Psoas muscle (tissue), 7 donors: ENCODE measurements at regions not wholly inside any gene's neighbourhood (a gene's known extent, or its start where the extent isn't known, plus 50 kb on each side); places are given as distances from the start of the nearest gene placed in this dataset.
"Not testable (repeated sequence)": the region's sequence is repeated elsewhere in the genome, so short reads cannot be mapped to it uniquely, and the experiment has no call there.

Experiments used
- ATAC-seq, 4 donors: fragments of 200-7000 bp; cut with Tn5 transposase; one replicate each; pipeline ENCODE4 v1.9.1; 2020; ENCODE audit warnings: moderate library complexity in 3 of 4, mild to moderate bottlenecking in 2 of 4
- DNase-seq, 2 donors: peaks; one replicate each; pipeline ENCODE4 v3.0.0-alpha.2; 2020
- H3K27ac ChIP-seq: fragments of 200-600 bp; one replicate; pipeline ENCODE4 v1.8.0; 2022
- H3K27me3 ChIP-seq, 3 donors: fragments of 200-600 bp in 1 of 3; one replicate each; pipeline versions ENCODE4 v1.6.1 to v1.8.0; 2013 to 2022; ENCODE audit warnings: low read length in 2 of 3, mild to moderate bottlenecking in 2 of 3, moderate library complexity in 1 of 3; ENCODE audit not compliant: insufficient read depth in 3 of 3
- H3K36me3 ChIP-seq, 2 donors: fragments of 200-600 bp in 1 of 2; one replicate each; pipeline versions ENCODE4 v1.6.1 to v1.8.0; 2013 to 2022; ENCODE audit warnings: low read depth in 1 of 2, mild to moderate bottlenecking in 1 of 2, moderate library complexity in 1 of 2; ENCODE audit not compliant: insufficient read depth in 1 of 2
- H3K4me1 ChIP-seq: fragments of 200-600 bp; one replicate; pipeline ENCODE4 v1.8.0; 2022
- H3K4me3 ChIP-seq: fragments of 200-600 bp; one replicate; pipeline ENCODE4 v1.8.0; 2022; ENCODE audit warnings: mild to moderate bottlenecking
- H3K9me3 ChIP-seq: fragments of 200-600 bp; one replicate; pipeline ENCODE4 v1.8.0; 2022
- WGBS, 3 donors: extraction: QIAGEN DNeasy Blood & Tissue Kit; methylation state at CpG; one replicate each; pipeline versions ENCODE4 v1.1.6 to v1.1.7; 2013; 5-methylcytosine and 5-hydroxymethylcytosine counted together
- intact Hi-C, 2 donors: fragments of 100-400 bp; cut with DNase I; formaldehyde crosslinking; loops; one replicate each; pipeline versions ENCODE4 v1.11.0 to v1.14.2; 2022
- TF ChIP-seq, protein P1 (sequence below): fragments of 200-600 bp; IDR thresholded peaks from one replicate; pipeline ENCODE4 v1.8.0; 2022; ENCODE audit warnings: antibody characterized with exemption
- donor health status: healthy with polysubstance abuse.
- donor health status: DM: no; HTN: no; CAD: no; lungs with moderate emphysema.
- donor health status: Bipolar disorder and iron deficiency.
- donor health status: healthy.
- donor health status: DM: yes; HTN: yes; CAD: no.
- donor health status: DM: no; HTN: no; CAD: no.
- donor health status: DM: yes; HTN: yes; CAD: no.

DNA sequence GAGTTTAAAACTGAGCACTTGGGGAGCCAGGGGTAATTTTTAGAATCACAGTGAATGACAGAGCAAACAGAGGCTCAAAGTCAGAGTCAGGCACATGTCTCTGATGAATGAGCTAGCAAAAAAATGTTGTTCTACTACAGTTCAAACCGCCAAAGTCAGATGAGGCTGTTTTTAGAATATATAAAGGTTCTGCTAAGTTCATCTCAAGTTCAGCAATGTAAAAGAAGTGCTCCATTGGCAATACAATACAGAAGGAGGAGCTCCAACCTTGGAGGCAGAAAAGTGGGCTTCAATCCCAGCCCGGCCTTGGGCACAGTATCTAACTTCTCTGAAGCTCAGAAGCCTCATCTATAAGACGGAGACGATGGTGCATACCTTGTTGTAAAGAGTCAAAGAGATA, 70.1 kb upstream of the IPO5 start:
- H3K9me3 ChIP-seq: no peaks in the 10 kb centered on the region
- TF ChIP-seq, protein P1, sequence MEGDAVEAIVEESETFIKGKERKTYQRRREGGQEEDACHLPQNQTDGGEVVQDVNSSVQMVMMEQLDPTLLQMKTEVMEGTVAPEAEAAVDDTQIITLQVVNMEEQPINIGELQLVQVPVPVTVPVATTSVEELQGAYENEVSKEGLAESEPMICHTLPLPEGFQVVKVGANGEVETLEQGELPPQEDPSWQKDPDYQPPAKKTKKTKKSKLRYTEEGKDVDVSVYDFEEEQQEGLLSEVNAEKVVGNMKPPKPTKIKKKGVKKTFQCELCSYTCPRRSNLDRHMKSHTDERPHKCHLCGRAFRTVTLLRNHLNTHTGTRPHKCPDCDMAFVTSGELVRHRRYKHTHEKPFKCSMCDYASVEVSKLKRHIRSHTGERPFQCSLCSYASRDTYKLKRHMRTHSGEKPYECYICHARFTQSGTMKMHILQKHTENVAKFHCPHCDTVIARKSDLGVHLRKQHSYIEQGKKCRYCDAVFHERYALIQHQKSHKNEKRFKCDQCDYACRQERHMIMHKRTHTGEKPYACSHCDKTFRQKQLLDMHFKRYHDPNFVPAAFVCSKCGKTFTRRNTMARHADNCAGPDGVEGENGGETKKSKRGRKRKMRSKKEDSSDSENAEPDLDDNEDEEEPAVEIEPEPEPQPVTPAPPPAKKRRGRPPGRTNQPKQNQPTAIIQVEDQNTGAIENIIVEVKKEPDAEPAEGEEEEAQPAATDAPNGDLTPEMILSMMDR: no peak
- no peaks in the 10 kb centered on the region for H3K36me3 ChIP-seq
- intact Hi-C loops: no loop called here
- ATAC-seq: no peak
- H3K27me3 ChIP-seq: no peaks in the 10 kb centered on the region
- no peak overlapping the region for H3K27ac ChIP-seq
- no peak overlapping the region for H3K4me3 ChIP-seq
- no peaks in the 10 kb centered on the region for H3K4me1 ChIP-seq
- WGBS, 3 donors: 63 to 67% (median 64%) methylated on average over 4 of the region's 4 CpGs
- DNase-seq: no peak

DNA sequence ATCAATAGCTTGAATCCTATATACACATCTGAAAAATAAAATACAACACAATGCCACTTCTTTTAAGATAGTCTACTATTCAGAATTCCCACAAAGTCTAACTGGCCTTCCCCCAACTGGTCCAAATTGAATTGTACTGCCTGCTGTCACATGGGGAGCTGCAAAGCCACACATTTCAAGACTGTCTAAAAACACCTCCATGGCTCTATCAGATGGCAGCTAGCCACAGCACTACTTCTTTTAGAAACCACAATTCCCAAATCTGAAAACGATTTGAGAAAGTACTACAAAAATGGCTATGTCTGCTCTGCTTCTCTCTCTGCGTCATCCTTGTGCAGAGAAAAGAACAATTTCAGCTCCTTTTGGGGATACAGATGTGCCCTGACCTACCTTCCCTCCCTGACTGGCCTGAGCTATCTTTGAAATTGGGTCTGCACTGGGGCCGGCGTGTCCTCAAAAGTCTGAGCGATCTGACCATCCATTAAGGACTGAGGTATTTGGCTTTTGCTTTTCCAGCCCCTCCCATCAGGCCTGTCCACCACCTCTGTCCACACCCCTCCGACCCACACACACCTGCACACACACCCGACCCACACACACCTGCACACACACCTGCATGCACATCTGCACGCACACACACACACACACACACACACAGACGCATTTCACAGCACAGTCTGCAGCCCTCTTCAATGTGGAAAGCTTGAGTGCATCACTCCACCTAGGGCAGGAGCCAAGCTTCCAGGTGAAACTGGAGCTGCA, 68.6 kb upstream of the IPO5 start:
- Histone ChIP-seq H3K27me3 (no peaks in the 10 kb centered on the region), H3K27ac (no peak overlapping the region), H3K4me3 (no peak overlapping the region), H3K36me3 (no peaks in the 10 kb centered on the region), H3K4me1 (no peaks in the 10 kb centered on the region), H3K9me3 (no peaks in the 10 kb centered on the region)
- intact Hi-C loops: no loop called here
- no peak for ATAC-seq
- 86 to 91% (median 89%) methylated on average over 9 of the region's 9 CpGs for WGBS, 3 donors
- no peak for DNase-seq
- TF ChIP-seq, protein P1: no peak

DNA sequence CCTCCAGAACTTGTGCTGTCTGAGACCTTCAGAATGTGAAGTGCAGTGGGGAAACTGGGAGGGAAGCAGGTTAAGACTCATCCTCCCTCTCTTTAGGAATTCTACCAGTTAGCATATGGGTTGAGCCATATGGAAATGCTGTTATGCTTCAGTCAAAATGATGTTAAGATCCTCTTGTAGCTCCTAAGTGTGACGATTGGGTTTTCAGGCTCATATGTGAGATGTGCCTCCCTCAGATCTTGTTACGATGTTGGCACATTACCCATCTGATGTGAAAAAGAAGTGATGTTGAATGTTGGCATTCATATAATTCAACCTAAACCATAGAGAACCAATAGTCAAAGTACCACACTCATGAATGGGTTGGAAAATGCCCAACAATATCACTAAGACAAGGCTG, 67.8 kb upstream of the IPO5 start:
- ATAC-seq (no peak), DNase-seq (no peak)
- Histone ChIP-seq H3K4me1 (no peaks in the 10 kb centered on the region), H3K4me3 (no peak overlapping the region), H3K27ac (no peak overlapping the region), H3K9me3 (no peaks in the 10 kb centered on the region), H3K27me3 (no peaks in the 10 kb centered on the region), H3K36me3 (no peaks in the 10 kb centered on the region)
- TF ChIP-seq, protein P1: no peak
- intact Hi-C loops: no loop called here
- WGBS, 3 donors: 77 to 81% (median 79%) methylated on average over 2 of the region's 2 CpGs

DNA sequence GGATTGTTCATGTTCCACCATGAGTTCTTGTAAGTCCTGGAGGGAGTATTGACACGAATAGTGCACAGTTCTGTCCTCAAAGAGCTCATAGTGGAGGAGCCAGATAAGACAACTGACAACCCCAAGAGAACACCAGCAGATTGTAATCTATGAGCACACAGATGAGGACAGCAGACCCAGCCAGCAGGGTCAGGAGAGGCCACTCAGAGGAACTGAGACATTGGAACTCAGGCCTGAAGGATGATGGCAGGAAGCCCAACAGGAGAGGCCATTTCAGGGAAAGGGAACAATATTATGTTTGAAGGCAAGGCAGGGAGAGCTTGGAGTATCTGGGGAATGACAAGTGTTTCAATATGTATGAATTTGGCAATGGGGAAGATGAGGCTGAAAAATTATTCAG, 63.7 kb upstream of the IPO5 start:
- intact Hi-C loops: no loop called here
- WGBS, 3 donors: 0 to 18% (median 12%) methylated on average over 1 of the region's 1 CpG
- H3K36me3 ChIP-seq: no peaks in the 10 kb centered on the region
- H3K9me3 ChIP-seq: no peaks in the 10 kb centered on the region
- peak; percentile 47 to 78 (median 59) for ATAC-seq
- no peak overlapping the region for H3K27ac ChIP-seq
- TF ChIP-seq, protein P1: no peak
- H3K4me3 ChIP-seq: no peak overlapping the region
- peak; percentile 63 to 85 for DNase-seq
- H3K4me1 ChIP-seq: no peaks in the 10 kb centered on the region
- H3K27me3 ChIP-seq: no peaks in the 10 kb centered on the region

DNA sequence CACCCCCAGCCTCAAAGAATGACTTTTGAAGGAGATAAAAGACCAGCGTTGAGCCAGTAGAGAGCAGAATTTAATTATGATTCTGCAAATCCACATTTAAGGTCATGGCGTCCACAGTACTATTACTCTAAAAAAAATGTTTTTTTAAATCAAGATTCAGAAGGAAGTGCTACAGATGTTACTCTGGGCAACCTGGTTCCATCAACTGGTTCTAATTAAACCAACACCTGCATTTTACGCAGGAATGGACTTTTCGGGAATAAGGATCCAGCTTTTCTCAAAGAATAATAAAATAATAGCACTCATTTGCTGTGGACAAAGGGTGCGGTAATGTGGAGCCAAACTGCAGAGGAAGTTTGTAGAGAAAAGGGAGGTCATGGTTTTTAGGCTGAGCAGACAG, 62.9 kb upstream of the IPO5 start:
- no peak for ATAC-seq
- 90 to 91% (median 91%) methylated on average over 5 of the region's 5 CpGs for WGBS, 3 donors
- H3K27ac ChIP-seq: no peak overlapping the region

DNA sequence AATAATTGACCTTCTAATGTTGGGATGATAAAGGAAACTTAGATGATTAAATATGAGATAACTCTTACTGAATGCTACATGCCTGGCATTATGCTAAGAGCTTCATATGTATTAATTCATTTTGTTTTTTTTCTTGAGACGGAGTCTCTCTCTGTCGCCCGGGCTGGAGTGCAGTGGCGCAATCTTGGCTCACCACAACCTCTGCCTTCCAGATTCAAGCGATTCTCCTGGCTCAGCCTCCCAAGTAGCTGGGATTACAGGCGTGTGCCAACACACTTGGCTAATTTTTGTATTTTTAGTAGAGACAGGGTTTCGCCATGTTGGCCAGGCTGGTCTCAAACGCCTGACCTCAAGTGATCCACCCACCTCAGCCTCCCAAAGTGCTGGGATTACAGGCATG, 61.5 kb upstream of the IPO5 start:
- H3K4me1 ChIP-seq, intact Hi-C loops, H3K36me3 ChIP-seq, H3K27ac ChIP-seq, H3K9me3 ChIP-seq, H3K27me3 ChIP-seq, H3K4me3 ChIP-seq: not testable (repeated sequence)
- ATAC-seq (peak in 2 of 4 donors; percentile 41 to 64), DNase-seq (peak; percentile 46 to 75)
- WGBS, 3 donors: 35 to 60% (median 39%) methylated on average over 8 of the region's 8 CpGs

More for the DNA sequence above, 62.9 kb upstream of the IPO5 start:
- DNase-seq: no peak
- TF ChIP-seq, protein P1: no peak
- Histone ChIP-seq H3K4me1 (no peaks in the 10 kb centered on the region), H3K4me3 (no peak overlapping the region), H3K9me3 (no peaks in the 10 kb centered on the region), H3K27me3 (no peaks in the 10 kb centered on the region), H3K36me3 (no peaks in the 10 kb centered on the region)
- intact Hi-C loops: no loop called here
